ENCODE measurements at regions not wholly inside any gene's neighbourhood (a gene's known extent, or its start where the extent isn't known, plus 50 kb on each side); places are given as distances from the start of the nearest gene placed in this dataset.

GRCh38 chr12:30859226-30859625, 67.3 kb upstream of the TSPAN11 start:
- Mint-ChIP-seq H3K9me3 (ENCODE audit: unreplicated experiment) (no peaks in the 10 kb centered on the region), H3K27me3 (ENCODE audit: insufficient read depth, unreplicated experiment) (peaks cover 2% of the 10 kb centered on the region), H3K4me3 (ENCODE audit: unreplicated experiment) (no peak overlapping the region), H3K4me1 (ENCODE audit: low read depth, unreplicated experiment) (no peaks in the 10 kb centered on the region), H3K36me3 (ENCODE audit: insufficient read depth, unreplicated experiment) (no peaks in the 10 kb centered on the region), H3K27ac (ENCODE audit: unreplicated experiment) (no peak overlapping the region)
- no TSS peak for BruUV-seq (replicated peaks)
- H3K9me3 ChIP-seq: no peaks in the 10 kb centered on the region
- no peak for TF ChIP-seq CTCF (IDR thresholded peaks at IDR 0.05; ENCODE audit: insufficient read depth in 1 of 2, low read depth in 1 of 2, low read length in 1 of 2, severe bottlenecking in 1 of 2, unreplicated experiment in 1 of 2)
- CTCF ChIA-PET: no interaction called here
- no peaks in the 10 kb centered on the region; the same call in none of the 2 replicates for H3K27me3 ChIP-seq (replicated peaks; ENCODE audit: control insufficient read depth, insufficient read depth, low read length)
- H3K4me3 ChIP-seq (ENCODE audit: low read depth, low read length): no peak overlapping the region
- no peaks in the 10 kb centered on the region for H3K4me1 ChIP-seq
- no peak for DNase-seq
- no peaks in the 10 kb centered on the region for H3K36me3 ChIP-seq (ENCODE audit: control insufficient read depth, insufficient read depth, low read length)
- POLR2A ChIA-PET: no interaction called here
- intact Hi-C loops (cut with micrococcal nuclease; ENCODE audit: unreplicated experiment): no loop called here

GRCh38 chr12:30858471-30858870, 68.1 kb upstream of the TSPAN11 start:
- POLR2A ChIA-PET: no interaction called here

GRCh38 chr12:30853561-30854133, 72.9 kb upstream of the TSPAN11 start:
- TF ChIP-seq CTCF (IDR thresholded peaks at IDR 0.05; ENCODE audit: insufficient read depth in 1 of 2, low read depth in 1 of 2, low read length in 1 of 2, severe bottlenecking in 1 of 2, unreplicated experiment in 1 of 2): no peak
- Histone ChIP-seq H3K36me3 (ENCODE audit: control insufficient read depth, insufficient read depth, low read length) (no peaks in the 10 kb centered on the region), H3K4me3 (ENCODE audit: low read depth, low read length) (no peak overlapping the region), H3K4me1 (0 out of 2 replicates have a peak, but pooled peaks cover 4% of the 10 kb centered on the region), H3K27me3 (replicated peaks; ENCODE audit: control insufficient read depth, insufficient read depth, low read length) (no peaks in the 10 kb centered on the region), H3K9me3 (no peaks in the 10 kb centered on the region)
- no peak overlapping the region for H3K27ac Mint-ChIP-seq (ENCODE audit: unreplicated experiment)
- H3K4me3 Mint-ChIP-seq (ENCODE audit: unreplicated experiment): no peak overlapping the region
- H3K4me1 Mint-ChIP-seq (ENCODE audit: low read depth, unreplicated experiment): peaks cover 8% of the 10 kb centered on the region
- no peaks in the 10 kb centered on the region for H3K36me3 Mint-ChIP-seq (ENCODE audit: insufficient read depth, unreplicated experiment)
- H3K27me3 Mint-ChIP-seq (ENCODE audit: insufficient read depth, unreplicated experiment): peaks cover 10% of the 10 kb centered on the region
- POLR2A ChIA-PET: no interaction called here
- intact Hi-C loops (cut with micrococcal nuclease; ENCODE audit: unreplicated experiment): loop anchor here (5.0 kb wide), 2 partner anchors 119 to 219 kb away; partner anchors contain the start of gene DDX11
- CTCF ChIA-PET: no interaction called here
- BruUV-seq (replicated peaks): no TSS peak
- no peak for DNase-seq
- no peaks in the 10 kb centered on the region for H3K9me3 Mint-ChIP-seq (ENCODE audit: unreplicated experiment)

More at GRCh38 chr12:30858471-30858870, 68.1 kb upstream of the TSPAN11 start:
- intact Hi-C loops (cut with micrococcal nuclease; ENCODE audit: unreplicated experiment): no loop called here
- Mint-ChIP-seq H3K4me3 (ENCODE audit: unreplicated experiment) (no peak overlapping the region), H3K27me3 (ENCODE audit: insufficient read depth, unreplicated experiment) (peaks cover 2% of the 10 kb centered on the region), H3K27ac (ENCODE audit: unreplicated experiment) (no peak overlapping the region), H3K36me3 (ENCODE audit: insufficient read depth, unreplicated experiment) (no peaks in the 10 kb centered on the region), H3K9me3 (ENCODE audit: unreplicated experiment) (no peaks in the 10 kb centered on the region), H3K4me1 (ENCODE audit: low read depth, unreplicated experiment) (no peaks in the 10 kb centered on the region)
- Histone ChIP-seq H3K4me3 (ENCODE audit: low read depth, low read length) (no peak overlapping the region), H3K36me3 (ENCODE audit: control insufficient read depth, insufficient read depth, low read length) (no peaks in the 10 kb centered on the region), H3K27me3 (replicated peaks; ENCODE audit: control insufficient read depth, insufficient read depth, low read length) (no peaks in the 10 kb centered on the region; the same call in none of the 2 replicates), H3K4me1 (no peaks in the 10 kb centered on the region), H3K9me3 (no peaks in the 10 kb centered on the region)
- TF ChIP-seq CTCF (IDR thresholded peaks at IDR 0.05; ENCODE audit: insufficient read depth in 1 of 2, low read depth in 1 of 2, low read length in 1 of 2, severe bottlenecking in 1 of 2, unreplicated experiment in 1 of 2): no peak
- CTCF ChIA-PET: no interaction called here
- no peak for DNase-seq
- BruUV-seq (replicated peaks): no TSS peak
